Mammary epithelial cell (primary cell): ENCODE measurements at regions not wholly inside any gene's neighbourhood (a gene's known extent, or its start where the extent isn't known, plus 50 kb on each side); places are given as distances from the start of the nearest gene placed in this dataset.

Experiments used
- EZH2 ChIP-seq: IDR thresholded peaks from 2 replicates; pipeline ENCODE4 v1.6.1; 2012; ENCODE audit warnings: low read length, inconsistent platforms, borderline replicate concordance
- TF ChIP-seq, protein P1 (sequence below), 2 donors: IDR thresholded peaks in 1 of 2; conservative IDR thresholded peaks in 1 of 2; 2 replicates each; pipeline ENCODE4 v1.5.1; 2011 to 2012; ENCODE audit warnings: inconsistent platforms in 2 of 2, low read length in 2 of 2, mild to moderate bottlenecking in 2 of 2, control low read depth in 1 of 2, low read depth in 1 of 2; ENCODE audit not compliant: insufficient read depth in 1 of 2; ENCODE audit errors: extremely low read depth in 1 of 2

DNA sequence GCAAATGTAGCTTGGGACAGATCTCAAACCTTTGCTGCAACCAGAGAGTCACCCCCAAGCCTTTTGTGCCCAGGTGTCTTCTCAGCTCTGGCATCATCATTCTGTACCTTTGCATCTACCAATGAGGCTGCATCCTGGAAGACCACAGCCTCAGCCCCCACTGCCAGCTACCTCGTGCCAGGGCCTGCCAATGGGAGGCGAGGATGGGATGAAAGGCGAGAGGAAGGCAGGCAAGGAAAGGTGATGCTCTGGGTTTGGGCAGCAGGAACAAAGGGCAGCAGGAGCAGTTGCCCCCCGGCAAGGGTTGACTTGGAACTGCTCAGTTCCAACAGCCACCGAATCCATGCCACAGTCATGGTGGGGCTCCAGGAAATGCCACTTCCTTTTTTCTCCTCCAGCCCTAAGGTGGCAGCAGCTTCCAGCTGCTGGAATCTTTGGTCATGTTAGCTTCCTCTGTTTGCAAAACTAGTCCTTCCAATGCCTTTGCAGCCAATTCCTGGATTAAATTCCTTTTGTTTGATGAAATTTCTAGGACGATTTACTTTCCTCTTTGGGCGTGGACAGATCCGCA, 651.6 kb downstream of the NPHP4 start:
- TF ChIP-seq, protein P1, sequence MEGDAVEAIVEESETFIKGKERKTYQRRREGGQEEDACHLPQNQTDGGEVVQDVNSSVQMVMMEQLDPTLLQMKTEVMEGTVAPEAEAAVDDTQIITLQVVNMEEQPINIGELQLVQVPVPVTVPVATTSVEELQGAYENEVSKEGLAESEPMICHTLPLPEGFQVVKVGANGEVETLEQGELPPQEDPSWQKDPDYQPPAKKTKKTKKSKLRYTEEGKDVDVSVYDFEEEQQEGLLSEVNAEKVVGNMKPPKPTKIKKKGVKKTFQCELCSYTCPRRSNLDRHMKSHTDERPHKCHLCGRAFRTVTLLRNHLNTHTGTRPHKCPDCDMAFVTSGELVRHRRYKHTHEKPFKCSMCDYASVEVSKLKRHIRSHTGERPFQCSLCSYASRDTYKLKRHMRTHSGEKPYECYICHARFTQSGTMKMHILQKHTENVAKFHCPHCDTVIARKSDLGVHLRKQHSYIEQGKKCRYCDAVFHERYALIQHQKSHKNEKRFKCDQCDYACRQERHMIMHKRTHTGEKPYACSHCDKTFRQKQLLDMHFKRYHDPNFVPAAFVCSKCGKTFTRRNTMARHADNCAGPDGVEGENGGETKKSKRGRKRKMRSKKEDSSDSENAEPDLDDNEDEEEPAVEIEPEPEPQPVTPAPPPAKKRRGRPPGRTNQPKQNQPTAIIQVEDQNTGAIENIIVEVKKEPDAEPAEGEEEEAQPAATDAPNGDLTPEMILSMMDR (conservative IDR thresholded peaks at IDR 0.05 in 1 of 2, IDR thresholded peaks at IDR 0.05 in 1 of 2; ENCODE audit: extremely low read depth in 1 of 2, insufficient read depth in 1 of 2, low read depth in 1 of 2, low read length in 2 of 2): no peak
- TF ChIP-seq EZH2: no peak
